ENCODE measurements at regions not wholly inside any gene's neighbourhood (a gene's known extent, or its start where the extent isn't known, plus 50 kb on each side); places are given as distances from the start of the nearest gene placed in this dataset.

DNA sequence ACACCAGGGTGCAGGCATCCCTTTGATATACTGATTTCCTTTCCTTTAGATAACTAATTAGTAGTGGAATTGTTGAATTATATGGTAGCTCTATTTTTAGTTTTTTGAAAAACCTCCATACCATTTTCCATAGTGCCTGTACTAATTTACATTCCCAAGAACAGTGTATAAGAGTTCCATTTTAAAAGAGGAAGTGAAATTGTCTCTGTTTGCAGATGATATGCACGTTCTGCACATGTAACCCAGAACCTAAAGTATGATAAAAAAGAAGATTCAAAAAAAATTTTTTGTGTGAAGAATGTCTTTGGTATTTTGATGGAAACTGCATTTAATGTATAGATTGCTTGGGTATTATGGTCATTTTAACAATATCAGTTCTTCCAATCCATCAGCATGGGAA, 424.0 kb upstream of the CCNH start:
- no peak overlapping the region for H3K4me2 ChIP-seq
- no peaks in the 10 kb centered on the region for H3K27me3 ChIP-seq (ENCODE audit: insufficient read depth)
- H3K4me1 ChIP-seq (ENCODE audit: insufficient read depth), result no peaks in the 10 kb centered on the region
- H3K4me3 ChIP-seq, result no peak overlapping the region
- H3K27ac ChIP-seq (ENCODE audit: low read depth), result no peak overlapping the region
- Mint-ChIP-seq H3K36me3 (ENCODE audit: low read depth) (peaks cover 19% of the 10 kb centered on the region; the same call in 2 of the 3 replicates), H3K4me3 (no peak overlapping the region), H3K4me1 (no peaks in the 10 kb centered on the region), H3K27me3 (ENCODE audit: insufficient read depth, low read depth, poor library complexity) (no peaks in the 10 kb centered on the region), H3K9me3 (peaks cover 38% of the 10 kb centered on the region), H3K27ac (no peak overlapping the region)
- H3K36me3 ChIP-seq (ENCODE audit: insufficient read depth), result peaks cover 12% of the 10 kb centered on the region; the same call in 1 of the 2 replicates
- TF ChIP-seq, protein P1, sequence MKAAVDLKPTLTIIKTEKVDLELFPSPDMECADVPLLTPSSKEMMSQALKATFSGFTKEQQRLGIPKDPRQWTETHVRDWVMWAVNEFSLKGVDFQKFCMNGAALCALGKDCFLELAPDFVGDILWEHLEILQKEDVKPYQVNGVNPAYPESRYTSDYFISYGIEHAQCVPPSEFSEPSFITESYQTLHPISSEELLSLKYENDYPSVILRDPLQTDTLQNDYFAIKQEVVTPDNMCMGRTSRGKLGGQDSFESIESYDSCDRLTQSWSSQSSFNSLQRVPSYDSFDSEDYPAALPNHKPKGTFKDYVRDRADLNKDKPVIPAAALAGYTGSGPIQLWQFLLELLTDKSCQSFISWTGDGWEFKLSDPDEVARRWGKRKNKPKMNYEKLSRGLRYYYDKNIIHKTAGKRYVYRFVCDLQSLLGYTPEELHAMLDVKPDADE (IDR thresholded peaks at IDR 0.05), result no peak
- TF ChIP-seq POLR2AphosphoS5 (IDR thresholded peaks at IDR 0.05; ENCODE audit: low read depth) (no peak), CREB1 (CRISPR knock-in tag; IDR thresholded peaks at IDR 0.05; ENCODE audit: low read depth) (no peak), EZH2phosphoT487 (IDR thresholded peaks at IDR 0.05; ENCODE audit: unreplicated experiment) (no peak)
- TF ChIP-seq, protein P2, sequence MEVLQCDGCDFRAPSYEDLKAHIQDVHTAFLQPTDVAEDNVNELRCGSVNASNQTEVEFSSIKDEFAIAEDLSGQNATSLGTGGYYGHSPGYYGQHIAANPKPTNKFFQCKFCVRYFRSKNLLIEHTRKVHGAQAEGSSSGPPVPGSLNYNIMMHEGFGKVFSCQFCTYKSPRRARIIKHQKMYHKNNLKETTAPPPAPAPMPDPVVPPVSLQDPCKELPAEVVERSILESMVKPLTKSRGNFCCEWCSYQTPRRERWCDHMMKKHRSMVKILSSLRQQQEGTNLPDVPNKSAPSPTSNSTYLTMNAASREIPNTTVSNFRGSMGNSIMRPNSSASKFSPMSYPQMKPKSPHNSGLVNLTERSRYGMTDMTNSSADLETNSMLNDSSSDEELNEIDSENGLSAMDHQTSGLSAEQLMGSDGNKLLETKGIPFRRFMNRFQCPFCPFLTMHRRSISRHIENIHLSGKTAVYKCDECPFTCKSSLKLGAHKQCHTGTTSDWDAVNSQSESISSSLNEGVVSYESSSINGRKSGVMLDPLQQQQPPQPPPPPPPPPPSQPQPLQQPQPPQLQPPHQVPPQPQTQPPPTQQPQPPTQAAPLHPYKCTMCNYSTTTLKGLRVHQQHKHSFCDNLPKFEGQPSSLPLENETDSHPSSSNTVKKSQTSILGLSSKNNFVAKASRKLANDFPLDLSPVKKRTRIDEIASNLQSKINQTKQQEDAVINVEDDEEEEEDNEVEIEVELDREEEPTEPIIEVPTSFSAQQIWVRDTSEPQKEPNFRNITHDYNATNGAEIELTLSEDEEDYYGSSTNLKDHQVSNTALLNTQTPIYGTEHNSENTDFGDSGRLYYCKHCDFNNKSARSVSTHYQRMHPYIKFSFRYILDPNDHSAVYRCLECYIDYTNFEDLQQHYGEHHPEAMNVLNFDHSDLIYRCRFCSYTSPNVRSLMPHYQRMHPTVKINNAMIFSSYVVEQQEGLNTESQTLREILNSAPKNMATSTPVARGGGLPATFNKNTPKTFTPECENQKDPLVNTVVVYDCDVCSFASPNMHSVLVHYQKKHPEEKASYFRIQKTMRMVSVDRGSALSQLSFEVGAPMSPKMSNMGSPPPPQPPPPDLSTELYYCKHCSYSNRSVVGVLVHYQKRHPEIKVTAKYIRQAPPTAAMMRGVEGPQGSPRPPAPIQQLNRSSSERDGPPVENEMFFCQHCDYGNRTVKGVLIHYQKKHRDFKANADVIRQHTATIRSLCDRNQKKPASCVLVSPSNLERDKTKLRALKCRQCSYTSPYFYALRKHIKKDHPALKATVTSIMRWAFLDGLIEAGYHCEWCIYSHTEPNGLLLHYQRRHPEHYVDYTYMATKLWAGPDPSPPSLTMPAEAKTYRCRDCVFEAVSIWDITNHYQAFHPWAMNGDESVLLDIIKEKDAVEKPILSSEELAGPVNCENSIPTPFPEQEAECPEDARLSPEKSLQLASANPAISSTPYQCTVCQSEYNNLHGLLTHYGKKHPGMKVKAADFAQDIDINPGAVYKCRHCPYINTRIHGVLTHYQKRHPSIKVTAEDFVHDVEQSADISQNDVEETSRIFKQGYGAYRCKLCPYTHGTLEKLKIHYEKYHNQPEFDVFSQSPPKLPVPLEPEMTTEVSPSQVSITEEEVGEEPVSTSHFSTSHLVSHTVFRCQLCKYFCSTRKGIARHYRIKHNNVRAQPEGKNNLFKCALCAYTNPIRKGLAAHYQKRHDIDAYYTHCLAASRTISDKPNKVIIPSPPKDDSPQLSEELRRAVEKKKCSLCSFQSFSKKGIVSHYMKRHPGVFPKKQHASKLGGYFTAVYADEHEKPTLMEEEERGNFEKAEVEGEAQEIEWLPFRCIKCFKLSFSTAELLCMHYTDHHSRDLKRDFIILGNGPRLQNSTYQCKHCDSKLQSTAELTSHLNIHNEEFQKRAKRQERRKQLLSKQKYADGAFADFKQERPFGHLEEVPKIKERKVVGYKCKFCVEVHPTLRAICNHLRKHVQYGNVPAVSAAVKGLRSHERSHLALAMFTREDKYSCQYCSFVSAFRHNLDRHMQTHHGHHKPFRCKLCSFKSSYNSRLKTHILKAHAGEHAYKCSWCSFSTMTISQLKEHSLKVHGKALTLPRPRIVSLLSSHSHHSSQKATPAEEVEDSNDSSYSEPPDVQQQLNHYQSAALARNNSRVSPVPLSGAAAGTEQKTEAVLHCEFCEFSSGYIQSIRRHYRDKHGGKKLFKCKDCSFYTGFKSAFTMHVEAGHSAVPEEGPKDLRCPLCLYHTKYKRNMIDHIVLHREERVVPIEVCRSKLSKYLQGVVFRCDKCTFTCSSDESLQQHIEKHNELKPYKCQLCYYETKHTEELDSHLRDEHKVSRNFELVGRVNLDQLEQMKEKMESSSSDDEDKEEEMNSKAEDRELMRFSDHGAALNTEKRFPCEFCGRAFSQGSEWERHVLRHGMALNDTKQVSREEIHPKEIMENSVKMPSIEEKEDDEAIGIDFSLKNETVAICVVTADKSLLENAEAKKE (CRISPR knock-in tag; IDR thresholded peaks at IDR 0.05), result no peak
- TF ChIP-seq, protein P3, sequence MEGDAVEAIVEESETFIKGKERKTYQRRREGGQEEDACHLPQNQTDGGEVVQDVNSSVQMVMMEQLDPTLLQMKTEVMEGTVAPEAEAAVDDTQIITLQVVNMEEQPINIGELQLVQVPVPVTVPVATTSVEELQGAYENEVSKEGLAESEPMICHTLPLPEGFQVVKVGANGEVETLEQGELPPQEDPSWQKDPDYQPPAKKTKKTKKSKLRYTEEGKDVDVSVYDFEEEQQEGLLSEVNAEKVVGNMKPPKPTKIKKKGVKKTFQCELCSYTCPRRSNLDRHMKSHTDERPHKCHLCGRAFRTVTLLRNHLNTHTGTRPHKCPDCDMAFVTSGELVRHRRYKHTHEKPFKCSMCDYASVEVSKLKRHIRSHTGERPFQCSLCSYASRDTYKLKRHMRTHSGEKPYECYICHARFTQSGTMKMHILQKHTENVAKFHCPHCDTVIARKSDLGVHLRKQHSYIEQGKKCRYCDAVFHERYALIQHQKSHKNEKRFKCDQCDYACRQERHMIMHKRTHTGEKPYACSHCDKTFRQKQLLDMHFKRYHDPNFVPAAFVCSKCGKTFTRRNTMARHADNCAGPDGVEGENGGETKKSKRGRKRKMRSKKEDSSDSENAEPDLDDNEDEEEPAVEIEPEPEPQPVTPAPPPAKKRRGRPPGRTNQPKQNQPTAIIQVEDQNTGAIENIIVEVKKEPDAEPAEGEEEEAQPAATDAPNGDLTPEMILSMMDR (conservative IDR thresholded peaks at IDR 0.05; ENCODE audit: low read depth in 2 of 2), result no peak
- ATAC-seq (no peak), DNase-seq (ENCODE audit: low spot score) (no peak)
- H3K79me2 ChIP-seq (replicated peaks; ENCODE audit: insufficient read depth), result no peaks in the 10 kb centered on the region
- H3K9me2 ChIP-seq (ENCODE audit: insufficient read depth), result no peaks in the 10 kb centered on the region; the same call in 1 of the 2 replicates
- H4K20me1 ChIP-seq (replicated peaks; ENCODE audit: insufficient read depth), result no peaks in the 10 kb centered on the region
- no peak overlapping the region for H2AFZ ChIP-seq
- no peaks in the 10 kb centered on the region for H3F3A ChIP-seq (replicated peaks; ENCODE audit: low read depth)

Measured in GM23338 (cell line).